HepG2 (cell line): ENCODE measurements at regions not wholly inside any gene's neighbourhood (a gene's known extent, or its start where the extent isn't known, plus 50 kb on each side); places are given as distances from the start of the nearest gene placed in this dataset.
"Not testable (repeated sequence)": the region's sequence is repeated elsewhere in the genome, so short reads cannot be mapped to it uniquely, and the experiment has no call there.

Source experiments
- ATAC-seq: fragments of 200-7000 bp; cut with Tn5 transposase; 3 replicates; pipeline ENCODE4 v1.9.1; 2020; ENCODE audit warnings: mild to moderate bottlenecking, moderate library complexity
- BruUV-seq: library from RNA; stranded (reverse); fragments of 400-500 nt; replicated peaks from 2 replicates; lab custom pipeline; 2021; lab: Mats Ljungman, UMichigan
- CTCF ChIA-PET: fragments of 300-600 bp; formaldehyde crosslinking; extraction: SDS; loops from one replicate; lab custom pipeline; 2021; ENCODE audit warnings: low total read pairs, inconsistent platforms, low intra/inter-chr PET ratio; lab: Yijun Ruan, JAX
- POLR2A ChIA-PET: fragments of 350-600 bp; sonication (Branson Sonifier 250); formaldehyde crosslinking; loops from one replicate; lab custom pipeline; 2020; ENCODE audit warnings: antibody characterized with exemption, inconsistent platforms; lab: Yijun Ruan, JAX
- DNase-seq: peaks from one replicate; pipeline ENCODE4 v3.0.0-alpha.2; 2015; ENCODE audit warnings: low spot score
- FAIRE-seq: peaks from 3 replicates; lab custom pipeline; 2011; peaks lifted over from hg19 to GRCh38; lab: Jason Lieb, UNC
- H2AFZ ChIP-seq: one replicate; pipeline ENCODE4 v1.6.1; 2011; ENCODE audit warnings: low read length, inconsistent platforms
- H3K27ac ChIP-seq: fragments of 300-600 bp; 3 replicates; pipeline ENCODE4 v1.8.0; 2011; ENCODE audit warnings: mixed run types, mild to moderate bottlenecking, mixed read lengths, low read length, inconsistent platforms; ENCODE audit not compliant: insufficient read depth; ENCODE audit errors: extremely low read length
- H3K27me3 ChIP-seq, 2 experiments: fragments of 200-600 bp in 1 of 2; 2 replicates in 1 of 2; 3 replicates in 1 of 2; pipeline versions ENCODE4 v1.6.0 to v1.8.0; 2011; ENCODE audit warnings: low read length in 2 of 2, mild to moderate bottlenecking in 2 of 2, moderate library complexity in 2 of 2, inconsistent platforms in 1 of 2; ENCODE audit not compliant: insufficient read depth in 2 of 2, control insufficient read depth in 1 of 2
- H3K36me3 ChIP-seq, 2 experiments: fragments of 200-600 bp in 1 of 2; replicated peaks in 1 of 2; 2 replicates in 1 of 2; 3 replicates in 1 of 2; pipeline versions ENCODE4 v1.5.1 to v1.8.0; 2011; ENCODE audit warnings: low read length in 2 of 2, inconsistent platforms in 1 of 2; ENCODE audit not compliant: insufficient read depth in 2 of 2, control insufficient read depth in 1 of 2
- H3K4me1 ChIP-seq: 2 replicates; pipeline ENCODE4 v1.5.1; 2012; ENCODE audit warnings: low read length, inconsistent platforms; ENCODE audit not compliant: insufficient read depth
- H3K4me2 ChIP-seq: 2 replicates; pipeline ENCODE4 v1.6.0; 2011; ENCODE audit warnings: low read depth, low read length, inconsistent platforms
- H3K4me3 ChIP-seq, 3 experiments: fragments of 200-600 bp in 1 of 3; sonication (generic), shearing (Covaris generic) in 1 of 3; replicated peaks in 1 of 3; 2 replicates each; pipeline ENCODE4 v1.5.1; 2011 to 2016; ENCODE audit warnings: low read length in 3 of 3, inconsistent platforms in 2 of 3, low read depth in 2 of 3, mild to moderate bottlenecking in 2 of 3, control low read depth in 1 of 3, mixed read lengths in 1 of 3; ENCODE audit not compliant: insufficient read depth in 1 of 3
- H3K79me2 ChIP-seq: one replicate; pipeline ENCODE4 v1.6.1; 2011; ENCODE audit warnings: low read length, inconsistent platforms; ENCODE audit not compliant: insufficient read depth
- H3K9ac ChIP-seq: 2 replicates; pipeline ENCODE4 v1.6.0; 2011; ENCODE audit warnings: mild to moderate bottlenecking, low read depth, low read length, inconsistent platforms; ENCODE audit not compliant: insufficient read depth
- H3K9me3 ChIP-seq: 2 replicates; pipeline ENCODE4 v1.5.1; 2012; ENCODE audit warnings: mild to moderate bottlenecking, low read length
- H4K20me1 ChIP-seq: 2 replicates; pipeline ENCODE4 v1.6.0; 2011; ENCODE audit warnings: inconsistent platforms, mild to moderate bottlenecking, low read length, moderate library complexity; ENCODE audit not compliant: insufficient read depth
- ATAD3A ChIP-seq: sonication (generic); formaldehyde crosslinking; IDR thresholded peaks from 2 replicates; pipeline ENCODE4 v1.4.0; 2020; ENCODE audit warnings: missing genetic modification reagents
- CHCHD3 ChIP-seq: sonication (generic); formaldehyde crosslinking; IDR thresholded peaks from 2 replicates; pipeline ENCODE4 v1.8.0; 2022; ENCODE audit warnings: mild to moderate bottlenecking, missing genetic modification reagents, moderate library complexity
- FOXM1 ChIP-seq: sonication (generic); formaldehyde crosslinking; IDR thresholded peaks from 2 replicates; pipeline ENCODE4 v1.5.0; 2020; ENCODE audit warnings: missing genetic modification reagents
- GPN1 ChIP-seq: sonication (generic); formaldehyde crosslinking; IDR thresholded peaks from 2 replicates; pipeline ENCODE4 v1.5.1; 2020; ENCODE audit warnings: missing genetic modification reagents, borderline replicate concordance
- HNF1B ChIP-seq: sonication (generic); formaldehyde crosslinking; IDR thresholded peaks from 2 replicates; pipeline ENCODE4 v1.5.1; 2020; ENCODE audit warnings: mild to moderate bottlenecking, moderate library complexity, missing genetic modification reagents
- HNRNPLL ChIP-seq: fragments of 200-400 bp; formaldehyde crosslinking; IDR thresholded peaks from 2 replicates; pipeline ENCODE4 v1.6.1; 2017; ENCODE audit warnings: mild to moderate bottlenecking, low read depth, low read length; ENCODE audit not compliant: poor library complexity, severe bottlenecking
- KDM3A ChIP-seq: IDR thresholded peaks from 2 replicates; pipeline ENCODE4 v1.6.1; 2018; ENCODE audit warnings: low read depth, missing compliant biosample characterization
- NFKBIZ ChIP-seq: IDR thresholded peaks from 2 replicates; pipeline ENCODE4 v1.6.1; 2018; ENCODE audit warnings: missing genetic modification reagents, missing compliant biosample characterization
- NFRKB ChIP-seq: fragments of 450-650 bp; IDR thresholded peaks from 2 replicates; pipeline ENCODE4 v1.6.1; 2017
- PREB ChIP-seq: sonication (generic); formaldehyde crosslinking; IDR thresholded peaks from 2 replicates; pipeline ENCODE4 v1.4.0; 2020; ENCODE audit warnings: missing genetic modification reagents
- SNRNP70 ChIP-seq: fragments of 200-400 bp; formaldehyde crosslinking; IDR thresholded peaks from 2 replicates; pipeline ENCODE4 v1.6.1; 2017; ENCODE audit warnings: mild to moderate bottlenecking, low read depth, low read length, moderate library complexity
- ZNF234 ChIP-seq: sonication (generic); formaldehyde crosslinking; conservative IDR thresholded peaks from 2 replicates; pipeline ENCODE4 v1.5.1; 2020; ENCODE audit warnings: mild to moderate bottlenecking, missing genetic modification reagents
- ZNF614 ChIP-seq: IDR thresholded peaks from 2 replicates; pipeline ENCODE4 v1.6.1; 2018; ENCODE audit warnings: missing biosample characterization, missing genetic modification reagents, inconsistent platforms, borderline replicate concordance
- ZNF784 ChIP-seq: sonication (generic); formaldehyde crosslinking; IDR thresholded peaks from 2 replicates; pipeline ENCODE4 v1.5.1; 2020; ENCODE audit warnings: missing genetic modification reagents, mild to moderate bottlenecking, borderline replicate concordance
- WGBS: methylation state at CpG from one replicate; pipeline ENCODE4 v1.1.6; 2017; ENCODE audit warnings: low lambda C conversion rate; 5-methylcytosine and 5-hydroxymethylcytosine counted together
- in situ Hi-C: cut with HindIII; loops from 2 replicates; pipeline ENCODE4 v1.10.0; 2017; ENCODE audit warnings: low pct_unique_long_range_greater_than_20kb; ENCODE audit not compliant: extremely low pct_ligation_motif_present
- intact Hi-C: fragments of 100-400 bp; cut with micrococcal nuclease; formaldehyde crosslinking; loops from one replicate; pipeline ENCODE4 v1.10.0; 2022; ENCODE audit not compliant: unreplicated experiment

GRCh38 chr12:54777031-54777430, 77.3 kb upstream of the MUCL1 start:
- intact Hi-C loops, FAIRE-seq, DNase-seq, H3K27ac ChIP-seq, H2AFZ ChIP-seq, POLR2A ChIA-PET, in situ Hi-C loops, H3K36me3 ChIP-seq, H3K4me2 ChIP-seq, H3K27me3 ChIP-seq, H3K4me1 ChIP-seq, H4K20me1 ChIP-seq, CTCF ChIA-PET, H3K9me3 ChIP-seq, H3K4me3 ChIP-seq, H3K9ac ChIP-seq, H3K79me2 ChIP-seq, ATAC-seq, BruUV-seq: not testable (repeated sequence)
- no CpG with 5 or more reads among the region's 1 CpG for WGBS

GRCh38 chr12:54773593-54773992, 80.7 kb upstream of the MUCL1 start:
- no TSS peak for BruUV-seq
- POLR2A ChIA-PET = no interaction called here
- no peaks in the 10 kb centered on the region for H3K27me3 ChIP-seq
- H3K36me3 ChIP-seq = no peaks in the 10 kb centered on the region
- H2AFZ ChIP-seq = no peak overlapping the region
- in situ Hi-C loops (loop anchor here (25.0 kb wide), 1 partner anchor 289 kb away; no protein-coding TSS in a partner anchor), intact Hi-C loops (no loop called here)
- 11% methylated on average over 1 of the region's 1 CpG for WGBS
- no peaks in the 10 kb centered on the region for H3K4me1 ChIP-seq
- no peak for FAIRE-seq
- no peak for ATAC-seq
- no peaks in the 10 kb centered on the region for H3K79me2 ChIP-seq
- H3K9me3 ChIP-seq = no peaks in the 10 kb centered on the region
- H3K9ac ChIP-seq = no peak overlapping the region
- CTCF ChIA-PET = no interaction called here
- no peak overlapping the region for H3K4me2 ChIP-seq
- DNase-seq = no peak
- H3K27ac ChIP-seq = no peak overlapping the region
- no peak overlapping the region for H3K4me3 ChIP-seq
- H4K20me1 ChIP-seq = no peaks in the 10 kb centered on the region
- TF ChIP-seq ZNF784 (CRISPR knock-in tag) = no peak
- TF ChIP-seq NFKBIZ (CRISPR knock-in tag) = no peak
- TF ChIP-seq FOXM1 (CRISPR knock-in tag) = no peak
- TF ChIP-seq ATAD3A (CRISPR knock-in tag) = no peak
- no peak for TF ChIP-seq HNF1B (CRISPR knock-in tag)
- TF ChIP-seq SNRNP70 = no peak
- TF ChIP-seq KDM3A (CRISPR knock-in tag) = no peak
- no peak for TF ChIP-seq ZNF614
- TF ChIP-seq ZNF234 (CRISPR knock-in tag) = no peak
- TF ChIP-seq GPN1 = no peak
- TF ChIP-seq HNRNPLL = no peak
- no peak for TF ChIP-seq NFRKB
- TF ChIP-seq CHCHD3 = no peak
- no peak for TF ChIP-seq PREB (CRISPR knock-in tag)
